Body of pancreas (tissue), 4 donors: ENCODE measurements at regions not wholly inside any gene's neighbourhood (a gene's known extent, or its start where the extent isn't known, plus 50 kb on each side); places are given as distances from the start of the nearest gene placed in this dataset.

Experiments used
- ATAC-seq: fragments of 150-250 bp; one replicate; pipeline ENCODE4 v1.9.1; 2016
- DNase-seq, 4 donors: peaks; one replicate each; pipeline ENCODE4 v3.0.0-alpha.2; 2019
- H3K27ac ChIP-seq, 4 donors: fragments of 200-600 bp; sonication (generic); 1 replicate in 3 of 4; 2 replicates in 1 of 4; pipeline versions ENCODE4 v1.5.1 to v1.6.1; 2016 to 2019; ENCODE audit warnings: mild to moderate bottlenecking in 1 of 4, mixed read lengths in 1 of 4, moderate library complexity in 1 of 4
- H3K27me3 ChIP-seq, 2 donors: fragments of 200-600 bp; sonication (generic); one replicate each; pipeline ENCODE4 v1.6.0; 2016; ENCODE audit warnings: mild to moderate bottlenecking in 1 of 2
- H3K36me3 ChIP-seq, 2 donors: fragments of 200-600 bp; sonication (generic); replicated peaks in 1 of 2; 2 replicates each; pipeline ENCODE4 v1.5.1; 2016; ENCODE audit warnings: low read depth in 2 of 2; ENCODE audit not compliant: insufficient read depth in 1 of 2
- H3K4me1 ChIP-seq: fragments of 200-600 bp; sonication (generic); one replicate; pipeline ENCODE4 v1.6.0; 2016
- H3K4me3 ChIP-seq, 2 donors: fragments of 200-600 bp; sonication (generic); 1 replicate in 1 of 2; 2 replicates in 1 of 2; pipeline ENCODE4 v1.5.1; 2016 to 2019
- H3K9me3 ChIP-seq, 3 donors: fragments of 200-600 bp; sonication (generic); 1 replicate in 2 of 3; 2 replicates in 1 of 3; pipeline ENCODE4 v1.5.1; 2016
- CTCF ChIP-seq, 7 experiments: fragments of 450-650 bp in 4 of 7; fragments of 200-600 bp in 3 of 7; sonication (generic) in 3 of 7; IDR thresholded peaks; one replicate each; pipeline ENCODE4 v1.5.1; 2016 to 2019; ENCODE audit warnings: antibody characterized with exemption in 7 of 7
- POLR2A ChIP-seq, 3 donors: fragments of 450-650 bp; IDR thresholded peaks; one replicate each; pipeline ENCODE4 v1.6.1; 2016; ENCODE audit warnings: antibody characterized with exemption in 3 of 3, mild to moderate bottlenecking in 2 of 3
- WGBS, 2 donors: methylation state at CpG; one replicate each; pipeline ENCODE4 v1.1.5; 2017; 5-methylcytosine and 5-hydroxymethylcytosine counted together
- intact Hi-C: fragments of 100-400 bp; cut with DNase I; formaldehyde crosslinking; loops from one replicate; pipeline ENCODE4 v1.15.1; 2023

GRCh38 chr13:68948586-68948985 is 1159.0 kb upstream of the ATXN8OS start:
- ATAC-seq (no peak), DNase-seq (no peak)
- H3K4me1 ChIP-seq = no peaks in the 10 kb centered on the region
- intact Hi-C loops = no loop called here
- H3K36me3 ChIP-seq = no peaks in the 10 kb centered on the region
- H3K27ac ChIP-seq = no peak overlapping the region
- TF ChIP-seq POLR2A (IDR thresholded peaks at IDR 0.05) (no peak), CTCF (IDR thresholded peaks at IDR 0.05) (no peak)
- H3K9me3 ChIP-seq = no peaks in the 10 kb centered on the region
- no peaks in the 10 kb centered on the region for H3K27me3 ChIP-seq
- H3K4me3 ChIP-seq = no peak overlapping the region

- no peaks in the 10 kb centered on the region for H3K4me1 ChIP-seq
- H3K4me3 ChIP-seq = no peak overlapping the region
- no peaks in the 10 kb centered on the region for H3K27me3 ChIP-seq
- H3K27ac ChIP-seq = no peak overlapping the region
- WGBS, 2 donors = 60 to 65% methylated on average over 2 of the region's 2 CpGs
- intact Hi-C loops = no loop called here
- H3K36me3 ChIP-seq = no peaks in the 10 kb centered on the region
- no peak for TF ChIP-seq CTCF (IDR thresholded peaks at IDR 0.05)
- TF ChIP-seq POLR2A (IDR thresholded peaks at IDR 0.05) = no peak
- no peak for ATAC-seq
- no peaks in the 10 kb centered on the region for H3K9me3 ChIP-seq
- DNase-seq = no peak
Measured at GRCh38 chr13:68944272-68944671, 1163.4 kb upstream of the ATXN8OS start.

GRCh38 chr13:68940049-68940448 is 1167.6 kb upstream of the ATXN8OS start:
- no peak for TF ChIP-seq CTCF (IDR thresholded peaks at IDR 0.05)
- no peak for TF ChIP-seq POLR2A (IDR thresholded peaks at IDR 0.05)
- no peaks in the 10 kb centered on the region for H3K4me1 ChIP-seq
- ATAC-seq = no peak
- H3K9me3 ChIP-seq = no peaks in the 10 kb centered on the region
- H3K4me3 ChIP-seq = no peak overlapping the region
- H3K36me3 ChIP-seq = no peaks in the 10 kb centered on the region
- WGBS, 2 donors = 11 to 21% methylated on average over 1 of the region's 1 CpG
- intact Hi-C loops = no loop called here
- H3K27me3 ChIP-seq = no peaks in the 10 kb centered on the region
- DNase-seq = no peak
- no peak overlapping the region for H3K27ac ChIP-seq

- no peaks in the 10 kb centered on the region for H3K4me1 ChIP-seq
- no peak overlapping the region for H3K27ac ChIP-seq
- H3K9me3 ChIP-seq = no peaks in the 10 kb centered on the region
- ATAC-seq (no peak), DNase-seq (no peak)
- intact Hi-C loops = no loop called here
- H3K4me3 ChIP-seq = no peak overlapping the region
- no peaks in the 10 kb centered on the region for H3K36me3 ChIP-seq
- WGBS, 2 donors = 65 to 66% methylated on average over 5 of the region's 5 CpGs
- TF ChIP-seq POLR2A (IDR thresholded peaks at IDR 0.05) = no peak
- no peak for TF ChIP-seq CTCF (IDR thresholded peaks at IDR 0.05)
- no peaks in the 10 kb centered on the region for H3K27me3 ChIP-seq
Measured at GRCh38 chr13:68938639-68939038, 1169.0 kb upstream of the ATXN8OS start.

- DNase-seq = no peak
- Histone ChIP-seq H3K36me3 (no peaks in the 10 kb centered on the region), H3K4me3 (no peak overlapping the region), H3K4me1 (no peaks in the 10 kb centered on the region), H3K27ac (no peak overlapping the region), H3K27me3 (no peaks in the 10 kb centered on the region), H3K9me3 (no peaks in the 10 kb centered on the region)
- WGBS, 2 donors = 14 to 26% methylated on average over 3 of the region's 3 CpGs
- intact Hi-C loops = no loop called here
- no peak for ATAC-seq
- TF ChIP-seq CTCF (IDR thresholded peaks at IDR 0.05) (no peak), POLR2A (IDR thresholded peaks at IDR 0.05) (no peak)
Measured at GRCh38 chr13:68929075-68929745, 1178.4 kb upstream of the ATXN8OS start.
